Neuron (in vitro differentiated cells): ENCODE measurements at regions not wholly inside any gene's neighbourhood (a gene's known extent, or its start where the extent isn't known, plus 50 kb on each side); places are given as distances from the start of the nearest gene placed in this dataset.

ENCODE experiments used
- H2AFZ ChIP-seq: one replicate; pipeline ENCODE4 v1.6.1; 2013; ENCODE audit warnings: low read depth, mild to moderate bottlenecking, inconsistent platforms, low read length, moderate library complexity
- H3K27me3 ChIP-seq: one replicate; pipeline ENCODE4 v1.6.1; 2013; ENCODE audit warnings: low read length; ENCODE audit not compliant: insufficient read depth
- H3K36me3 ChIP-seq: one replicate; pipeline ENCODE4 v1.6.1; 2013; ENCODE audit warnings: low read length; ENCODE audit not compliant: insufficient read depth
- H3K4me1 ChIP-seq: one replicate; pipeline ENCODE4 v1.6.1; 2013; ENCODE audit warnings: low read length; ENCODE audit not compliant: insufficient read depth
- H3K4me3 ChIP-seq: 2 replicates; pipeline ENCODE4 v1.5.1; 2013; ENCODE audit warnings: mild to moderate bottlenecking, low read length, moderate library complexity
- H3K9me3 ChIP-seq: one replicate; pipeline ENCODE4 v1.6.1; 2013; ENCODE audit warnings: low read length

DNA sequence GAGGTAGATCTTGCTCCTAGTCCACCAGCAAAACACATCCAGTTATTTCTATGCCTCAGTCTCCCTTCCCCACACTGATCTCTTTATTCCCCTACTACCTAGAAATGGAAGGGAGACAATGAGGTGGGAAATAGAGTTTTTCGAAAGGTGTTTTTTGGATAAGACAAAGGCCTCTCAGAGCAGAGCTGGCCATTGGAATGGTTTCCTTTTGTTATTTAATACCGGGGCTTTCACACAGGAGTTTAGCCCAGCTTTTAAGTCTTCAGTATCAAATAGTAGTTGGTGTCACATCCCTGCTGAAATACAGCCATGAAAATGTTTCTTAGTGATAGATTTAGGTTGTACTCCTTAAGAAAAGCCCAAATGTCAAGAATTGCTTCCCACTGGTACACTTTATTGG lies 65.4 kb upstream of the B3GAT1 start:
- H3K9me3 ChIP-seq, result no peaks in the 10 kb centered on the region
- no peak overlapping the region for H3K4me3 ChIP-seq
- H3K4me1 ChIP-seq, result no peaks in the 10 kb centered on the region
- H3K27me3 ChIP-seq, result peaks cover 37% of the 10 kb centered on the region
- no peak overlapping the region for H2AFZ ChIP-seq
- H3K36me3 ChIP-seq, result no peaks in the 10 kb centered on the region

- Histone ChIP-seq H3K9me3 (no peaks in the 10 kb centered on the region), H3K36me3 (no peaks in the 10 kb centered on the region), H3K4me1 (no peaks in the 10 kb centered on the region), H2AFZ (no peak overlapping the region), H3K4me3 (no peak overlapping the region), H3K27me3 (peaks cover 37% of the 10 kb centered on the region)
Observed at GRCh38 chr11:134476435-134477021, 64.5 kb upstream of the B3GAT1 start.

DNA sequence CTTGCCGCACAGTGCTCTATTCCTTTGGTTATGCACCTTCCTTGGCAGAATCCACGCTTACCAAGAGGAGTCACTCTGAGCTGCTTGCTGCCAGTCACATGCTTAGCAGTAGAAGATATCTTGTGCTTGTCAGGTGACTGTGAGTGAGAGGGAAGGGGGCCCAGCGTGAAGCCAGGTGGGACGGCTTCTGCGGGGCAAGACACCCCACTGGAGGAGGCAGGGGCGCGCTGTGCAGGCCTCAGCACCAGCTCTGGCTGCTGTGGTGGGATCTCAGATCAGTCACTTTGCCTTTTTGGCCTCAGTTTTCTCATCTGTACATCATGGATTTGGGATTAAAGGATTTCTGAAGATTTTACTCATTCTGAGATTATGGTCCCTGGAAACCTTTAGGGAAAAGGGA lies 63.9 kb upstream of the B3GAT1 start:
- Histone ChIP-seq H3K4me3 (no peak overlapping the region), H3K27me3 (peaks cover 37% of the 10 kb centered on the region), H3K4me1 (no peaks in the 10 kb centered on the region), H2AFZ (no peak overlapping the region), H3K9me3 (no peaks in the 10 kb centered on the region), H3K36me3 (no peaks in the 10 kb centered on the region)

DNA sequence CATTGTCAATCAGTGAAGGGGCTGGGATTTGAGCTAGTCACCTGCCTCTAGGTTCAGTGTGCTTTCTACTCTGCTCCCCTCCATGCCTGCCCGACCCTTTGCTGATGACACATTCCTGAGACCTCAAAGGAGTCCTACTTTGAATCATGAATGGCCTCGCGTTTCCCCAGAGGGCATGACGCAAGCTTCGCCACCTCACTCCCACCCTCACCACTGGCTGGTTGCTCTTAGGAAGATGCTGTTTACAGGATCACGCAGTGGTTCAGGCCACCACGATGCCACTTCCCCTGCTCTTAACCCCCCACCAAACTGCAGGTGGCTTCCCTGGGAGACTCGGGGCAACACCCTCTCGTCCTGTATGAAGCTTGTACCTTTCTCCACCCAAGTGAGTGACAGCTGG lies 62.9 kb upstream of the B3GAT1 start:
- H3K27me3 ChIP-seq, result peaks cover 37% of the 10 kb centered on the region
- H3K9me3 ChIP-seq, result no peaks in the 10 kb centered on the region
- H3K4me1 ChIP-seq, result no peaks in the 10 kb centered on the region
- no peaks in the 10 kb centered on the region for H3K36me3 ChIP-seq
- H3K4me3 ChIP-seq, result no peak overlapping the region
- H2AFZ ChIP-seq, result no peak overlapping the region

GRCh38 chr11:134474070-134474860 lies 62.2 kb upstream of the B3GAT1 start:
- H3K27me3 ChIP-seq, result peaks cover 33% of the 10 kb centered on the region
- no peaks in the 10 kb centered on the region for H3K36me3 ChIP-seq
- H3K4me1 ChIP-seq, result no peaks in the 10 kb centered on the region
- no peak overlapping the region for H3K4me3 ChIP-seq
- H3K9me3 ChIP-seq, result no peaks in the 10 kb centered on the region
- no peak overlapping the region for H2AFZ ChIP-seq

- Histone ChIP-seq H3K4me3 (no peak overlapping the region), H3K27me3 (peaks cover 18% of the 10 kb centered on the region), H3K36me3 (no peaks in the 10 kb centered on the region)
Observed at GRCh38 chr11:134471716-134472455, 59.8 kb upstream of the B3GAT1 start.

GRCh38 chr11:134471087-134471715 lies 59.2 kb upstream of the B3GAT1 start:
- no peaks in the 10 kb centered on the region for H3K9me3 ChIP-seq
- peaks cover 15% of the 10 kb centered on the region for H3K27me3 ChIP-seq
- H2AFZ ChIP-seq, result no peak overlapping the region
- no peaks in the 10 kb centered on the region for H3K36me3 ChIP-seq
- H3K4me3 ChIP-seq, result no peak overlapping the region
- H3K4me1 ChIP-seq, result peaks cover 7% of the 10 kb centered on the region

More at GRCh38 chr11:134471716-134472455, 59.8 kb upstream of the B3GAT1 start:
- Histone ChIP-seq H3K4me1 (peaks cover under 1% of the 10 kb centered on the region), H2AFZ (no peak overlapping the region), H3K9me3 (no peaks in the 10 kb centered on the region)

DNA sequence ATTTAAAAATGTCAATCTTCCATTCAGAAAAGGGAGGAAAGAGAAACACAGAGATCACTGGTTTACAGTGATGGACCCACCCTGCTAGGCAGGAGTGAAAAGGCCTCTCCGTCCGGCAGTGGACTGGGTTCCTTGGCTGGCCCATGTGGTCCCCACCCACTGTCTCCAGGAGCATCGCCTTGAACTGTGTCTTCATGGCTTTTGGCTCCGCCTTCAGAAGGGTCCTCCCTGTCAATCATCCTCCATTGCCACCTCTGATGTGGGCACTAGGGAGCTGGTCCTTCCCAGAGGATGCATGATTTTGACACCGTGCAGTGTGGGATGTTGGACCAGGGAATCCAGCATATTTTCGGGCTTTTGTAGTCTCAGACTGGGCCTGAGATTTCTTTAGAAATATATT lies 58.2 kb upstream of the B3GAT1 start:
- H3K36me3 ChIP-seq, result no peaks in the 10 kb centered on the region
- no peak overlapping the region for H2AFZ ChIP-seq
- peaks cover 15% of the 10 kb centered on the region for H3K27me3 ChIP-seq
- H3K4me3 ChIP-seq, result no peak overlapping the region
- H3K9me3 ChIP-seq, result no peaks in the 10 kb centered on the region
- peaks cover 11% of the 10 kb centered on the region for H3K4me1 ChIP-seq

DNA sequence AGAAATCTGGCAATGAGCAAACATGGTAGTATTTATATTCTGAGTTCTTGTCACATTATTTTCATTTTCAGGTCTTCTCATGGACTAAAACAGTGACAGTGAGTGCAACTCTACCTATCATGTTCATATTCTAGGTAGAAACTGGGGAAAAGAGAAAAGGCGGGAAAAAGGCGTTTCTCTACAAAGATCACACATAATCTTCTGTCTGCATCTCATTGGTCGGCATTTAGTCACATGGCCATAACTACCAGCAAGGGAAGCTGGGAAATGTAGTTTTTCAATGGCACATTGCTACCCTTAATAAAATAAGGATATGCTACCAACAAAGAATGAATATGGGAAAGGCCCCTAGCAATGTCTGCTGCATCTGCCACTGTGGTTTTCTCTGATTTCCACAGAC lies 57.6 kb upstream of the B3GAT1 start:
- no peak overlapping the region for H2AFZ ChIP-seq
- no peaks in the 10 kb centered on the region for H3K36me3 ChIP-seq
- H3K4me3 ChIP-seq, result no peak overlapping the region
- peaks cover 15% of the 10 kb centered on the region for H3K27me3 ChIP-seq
- peaks cover 11% of the 10 kb centered on the region for H3K4me1 ChIP-seq
- H3K9me3 ChIP-seq, result no peaks in the 10 kb centered on the region

DNA sequence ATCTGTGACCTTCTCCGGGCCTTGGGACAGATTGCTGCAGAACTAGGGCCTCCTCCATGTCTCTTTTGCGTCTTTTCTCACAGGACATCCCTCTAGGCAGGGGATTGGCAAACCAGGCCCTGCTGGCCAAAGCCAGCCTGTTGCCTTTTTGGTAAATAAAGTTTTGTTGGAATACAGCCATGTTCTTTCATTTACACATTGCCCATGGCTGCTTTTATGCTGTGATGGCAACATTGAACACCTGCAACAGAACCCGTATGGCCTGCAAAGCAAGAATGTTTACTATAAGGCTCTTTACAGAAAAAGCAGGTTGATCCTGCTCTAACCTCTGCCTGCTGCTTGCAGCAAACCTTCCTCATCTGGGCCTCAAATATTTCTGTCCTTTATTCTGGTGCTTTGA lies 56.8 kb upstream of the B3GAT1 start:
- peaks cover 11% of the 10 kb centered on the region for H3K4me1 ChIP-seq
- no peak overlapping the region for H3K4me3 ChIP-seq
- H3K9me3 ChIP-seq, result no peaks in the 10 kb centered on the region
- H3K27me3 ChIP-seq, result peaks cover 14% of the 10 kb centered on the region
- H3K36me3 ChIP-seq, result no peaks in the 10 kb centered on the region
- no peak overlapping the region for H2AFZ ChIP-seq

DNA sequence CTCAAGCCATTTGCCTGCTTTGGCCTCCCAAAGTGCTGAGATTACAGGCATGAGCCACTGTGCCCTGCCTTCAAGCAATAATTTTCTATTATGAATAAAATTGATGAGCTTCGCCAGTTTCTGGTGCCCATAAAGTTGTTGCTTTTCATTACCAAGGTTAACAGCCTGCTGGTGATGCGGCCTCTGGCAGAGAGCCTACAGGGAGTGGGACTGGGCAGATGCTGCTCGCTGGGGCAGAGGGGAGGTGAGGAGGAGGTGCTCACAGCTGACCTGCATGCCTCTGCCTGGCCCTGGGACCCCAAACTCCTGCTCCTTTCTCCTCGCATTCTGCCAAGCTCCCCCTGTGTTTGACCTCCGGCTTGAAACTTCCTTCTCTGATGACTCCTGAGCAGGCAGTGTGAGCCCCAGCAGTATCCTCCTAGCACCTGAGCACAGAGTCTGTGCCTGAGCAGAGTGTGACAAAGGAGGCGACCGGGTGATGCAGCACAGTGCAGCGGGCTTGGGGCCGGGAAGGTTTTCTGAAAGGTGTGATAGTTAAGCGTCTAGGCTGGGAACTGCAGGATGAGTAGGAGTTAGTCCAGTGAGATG lies 56.1 kb upstream of the B3GAT1 start:
- no peaks in the 10 kb centered on the region for H3K9me3 ChIP-seq
- H3K27me3 ChIP-seq, result peaks cover 9% of the 10 kb centered on the region
- H2AFZ ChIP-seq, result no peak overlapping the region
- no peaks in the 10 kb centered on the region for H3K36me3 ChIP-seq
- no peak overlapping the region for H3K4me3 ChIP-seq
- peaks cover 11% of the 10 kb centered on the region for H3K4me1 ChIP-seq

DNA sequence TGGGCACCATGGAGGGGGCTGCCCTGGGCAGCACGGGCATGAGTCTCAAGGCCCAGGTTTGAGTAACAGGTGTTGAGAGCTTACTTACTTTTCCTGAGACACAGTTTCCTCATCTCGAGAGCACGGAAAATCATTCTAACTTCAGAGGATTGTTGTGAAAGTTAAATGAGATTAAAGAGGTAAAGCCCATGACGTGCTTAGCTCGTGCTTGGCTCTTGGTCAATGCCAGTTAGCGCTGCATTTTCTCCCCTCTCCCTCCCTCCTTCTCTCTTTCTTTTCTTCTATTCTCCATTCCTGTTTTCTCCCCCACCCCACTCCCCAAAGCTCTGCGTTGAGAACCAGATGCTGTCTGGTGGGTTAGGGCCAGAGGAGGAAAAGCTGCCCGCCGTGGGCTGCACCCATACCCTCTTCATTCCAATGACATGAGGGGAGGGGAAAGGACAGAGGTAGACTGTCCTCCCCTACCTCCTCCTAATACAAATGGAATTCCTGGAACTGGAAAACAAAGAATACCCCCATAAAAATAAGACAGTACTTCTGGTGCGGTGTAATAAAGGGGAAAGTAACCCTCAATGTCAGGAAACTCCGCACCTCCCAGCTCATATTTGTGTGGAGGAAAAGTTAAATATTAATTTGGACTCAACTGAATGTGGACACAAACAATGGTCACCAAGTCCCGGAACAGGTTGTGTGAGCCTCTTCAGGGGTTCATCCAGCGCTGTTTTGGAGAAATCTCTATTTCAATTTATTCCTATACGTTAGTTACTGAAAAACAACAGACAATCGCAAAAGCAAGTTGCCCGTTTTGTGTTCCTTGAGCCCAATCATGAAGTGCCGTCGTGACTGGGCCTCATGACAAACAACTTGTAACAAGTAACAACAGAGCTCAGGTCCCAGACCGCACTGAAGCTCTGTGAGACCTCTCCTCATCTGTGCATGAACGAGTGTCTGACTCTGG lies 54.8 kb upstream of the B3GAT1 start:
- peaks cover 11% of the 10 kb centered on the region for H3K4me1 ChIP-seq
- H3K4me3 ChIP-seq, result peak overlapping the region; percentile 9

More for the DNA sequence above, 54.8 kb upstream of the B3GAT1 start:
- Histone ChIP-seq H3K36me3 (no peaks in the 10 kb centered on the region), H3K9me3 (no peaks in the 10 kb centered on the region), H3K27me3 (peaks cover 4% of the 10 kb centered on the region), H2AFZ (peak overlapping the region; percentile 35)
